SH-SY5Y (cell line): ENCODE measurements at regions not wholly inside any gene's neighbourhood (a gene's known extent, or its start where the extent isn't known, plus 50 kb on each side); places are given as distances from the start of the nearest gene placed in this dataset.

Experiments used
- GATA2 ChIP-seq: IDR thresholded peaks from 2 replicates; pipeline ENCODE4 v1.6.1; 2011; ENCODE audit warnings: mild to moderate bottlenecking, low read depth, low read length
- GATA3 ChIP-seq: IDR thresholded peaks from 2 replicates; pipeline ENCODE4 v1.6.1; 2011; ENCODE audit warnings: low read depth, mild to moderate bottlenecking, low read length, moderate library complexity

GRCh38 chr6:120682145-120682544 lies 652.1 kb downstream of the TBC1D32 start:
- no peak for TF ChIP-seq GATA3
- TF ChIP-seq GATA2: no peak
